ENCODE measurements at regions not wholly inside any gene's neighbourhood (a gene's known extent, or its start where the extent isn't known, plus 50 kb on each side); places are given as distances from the start of the nearest gene placed in this dataset.

- no peaks in the 10 kb centered on the region for H4K20me1 ChIP-seq (ENCODE audit: control insufficient read depth, insufficient read depth, low read length, poor library complexity, severe bottlenecking)
Measured at GRCh38 chr1:182189535-182190066, 128.1 kb upstream of the ZNF648 start.

GRCh38 chr1:182186757-182187146 is 125.2 kb upstream of the ZNF648 start:
- ATAC-seq (ENCODE audit: low read depth), result no peak
- Histone ChIP-seq H3K27ac (ENCODE audit: low read length in 2 of 2) (no peak overlapping the region), H3K79me2 (ENCODE audit: control insufficient read depth, insufficient read depth, low read length) (no peaks in the 10 kb centered on the region), H3K9ac (ENCODE audit: low read length) (no peak overlapping the region), H3K4me3 (ENCODE audit: control extremely low read depth in 1 of 5, extremely low read depth in 1 of 5, insufficient read depth in 1 of 5, low read depth in 2 of 5, low read length in 4 of 5) (no peak overlapping the region), H3K36me3 (replicated peaks in 1 of 2; ENCODE audit: control extremely low read depth in 1 of 2, control insufficient read depth in 1 of 2, extremely low read depth in 1 of 2, insufficient read depth in 2 of 2, low read length in 1 of 2) (no peaks in the 10 kb centered on the region), H3K9me3 (ENCODE audit: control extremely low read depth in 1 of 3, control insufficient read depth in 2 of 3, insufficient read depth in 1 of 3, low read length in 2 of 3) (peaks cover 0 to 2% (median 0%) of the 10 kb centered on the region in 3 donors), H3K4me2 (replicated peaks; ENCODE audit: low read depth, low read length, poor library complexity, severe bottlenecking) (no peak overlapping the region), H2AFZ (ENCODE audit: insufficient read depth, low read depth, low read length, poor library complexity, severe bottlenecking) (no peak overlapping the region), H3K4me1 (ENCODE audit: control insufficient read depth in 2 of 2, insufficient read depth in 2 of 2, low read length in 2 of 2) (no peaks in the 10 kb centered on the region), H4K20me1 (ENCODE audit: control insufficient read depth, insufficient read depth, low read length, poor library complexity, severe bottlenecking) (no peaks in the 10 kb centered on the region), H3K27me3 (replicated peaks in 1 of 4; ENCODE audit: control extremely low read depth in 1 of 4, control insufficient read depth in 3 of 4, insufficient read depth in 4 of 4, low read length in 3 of 4) (peaks cover 0 to 9% (median under 1%) of the 10 kb centered on the region in 4 experiments)
- WGBS (ENCODE audit: insufficient coverage), result 60% methylated on average over 1 of the region's 3 CpGs
- Mint-ChIP-seq H3K27ac (no peak overlapping the region), H3K4me1 (no peaks in the 10 kb centered on the region), H3K9me3 (ENCODE audit: insufficient read depth) (no peaks in the 10 kb centered on the region), H3K27me3 (peaks cover 25% of the 10 kb centered on the region), H3K4me3 (no peak overlapping the region)
- DNase-seq, result no peak
- ChIA-PET CTCF (no interaction called here), POLR2A (no interaction called here)
- intact Hi-C loops (cut with micrococcal nuclease), result no loop called here
- TF ChIP-seq CTCF (IDR thresholded peaks at IDR 0.05), result no peak
- TF ChIP-seq EZH2 (IDR thresholded peaks at IDR 0.05; ENCODE audit: borderline replicate concordance, insufficient read depth, low read depth, low read length, poor library complexity, severe bottlenecking), result no peak

More at GRCh38 chr1:182189535-182190066, 128.1 kb upstream of the ZNF648 start:
- intact Hi-C loops (cut with micrococcal nuclease), result no loop called here
- Histone ChIP-seq H2AFZ (ENCODE audit: insufficient read depth, low read depth, low read length, poor library complexity, severe bottlenecking) (no peak overlapping the region), H3K9ac (ENCODE audit: low read length) (no peak overlapping the region), H3K27me3 (replicated peaks in 1 of 4; ENCODE audit: control extremely low read depth in 1 of 4, control insufficient read depth in 3 of 4, insufficient read depth in 4 of 4, low read length in 3 of 4) (peaks cover 0 to 15% (median 2%) of the 10 kb centered on the region in 4 experiments), H3K79me2 (ENCODE audit: control insufficient read depth, insufficient read depth, low read length) (no peaks in the 10 kb centered on the region), H3K9me3 (ENCODE audit: control extremely low read depth in 1 of 3, control insufficient read depth in 2 of 3, insufficient read depth in 1 of 3, low read length in 2 of 3) (peaks cover 0 to 2% (median 0%) of the 10 kb centered on the region in 3 donors), H3K4me1 (ENCODE audit: control insufficient read depth in 2 of 2, insufficient read depth in 2 of 2, low read length in 2 of 2) (no peaks in the 10 kb centered on the region), H3K27ac (ENCODE audit: low read length in 2 of 2) (no peak overlapping the region), H3K4me3 (ENCODE audit: control extremely low read depth in 1 of 5, extremely low read depth in 1 of 5, insufficient read depth in 1 of 5, low read depth in 2 of 5, low read length in 4 of 5) (no peak overlapping the region), H3K36me3 (replicated peaks in 1 of 2; ENCODE audit: control extremely low read depth in 1 of 2, control insufficient read depth in 1 of 2, extremely low read depth in 1 of 2, insufficient read depth in 2 of 2, low read length in 1 of 2) (no peaks in the 10 kb centered on the region), H3K4me2 (replicated peaks; ENCODE audit: low read depth, low read length, poor library complexity, severe bottlenecking) (no peak overlapping the region)
- Mint-ChIP-seq H3K27ac (no peak overlapping the region), H3K27me3 (peaks cover 18% of the 10 kb centered on the region), H3K4me3 (no peak overlapping the region), H3K9me3 (ENCODE audit: insufficient read depth) (no peaks in the 10 kb centered on the region), H3K4me1 (no peaks in the 10 kb centered on the region)
- ATAC-seq (ENCODE audit: low read depth) (no peak), DNase-seq (no peak)
- CTCF ChIA-PET, result interaction anchor here (0.5 kb wide), 1 partner anchor 132 kb away, joined by 4 read pairs; no protein-coding TSS in a partner anchor
- no peak for TF ChIP-seq CTCF (IDR thresholded peaks at IDR 0.05)
- no peak for TF ChIP-seq EZH2 (IDR thresholded peaks at IDR 0.05; ENCODE audit: borderline replicate concordance, insufficient read depth, low read depth, low read length, poor library complexity, severe bottlenecking)
- POLR2A ChIA-PET, result no interaction called here
- WGBS (ENCODE audit: insufficient coverage), result no CpG with 5 or more reads among the region's 3 CpGs

Data from B cell (primary cell).